ENCODE measurements at regions not wholly inside any gene's neighbourhood (a gene's known extent, or its start where the extent isn't known, plus 50 kb on each side); places are given as distances from the start of the nearest gene placed in this dataset.

DNA sequence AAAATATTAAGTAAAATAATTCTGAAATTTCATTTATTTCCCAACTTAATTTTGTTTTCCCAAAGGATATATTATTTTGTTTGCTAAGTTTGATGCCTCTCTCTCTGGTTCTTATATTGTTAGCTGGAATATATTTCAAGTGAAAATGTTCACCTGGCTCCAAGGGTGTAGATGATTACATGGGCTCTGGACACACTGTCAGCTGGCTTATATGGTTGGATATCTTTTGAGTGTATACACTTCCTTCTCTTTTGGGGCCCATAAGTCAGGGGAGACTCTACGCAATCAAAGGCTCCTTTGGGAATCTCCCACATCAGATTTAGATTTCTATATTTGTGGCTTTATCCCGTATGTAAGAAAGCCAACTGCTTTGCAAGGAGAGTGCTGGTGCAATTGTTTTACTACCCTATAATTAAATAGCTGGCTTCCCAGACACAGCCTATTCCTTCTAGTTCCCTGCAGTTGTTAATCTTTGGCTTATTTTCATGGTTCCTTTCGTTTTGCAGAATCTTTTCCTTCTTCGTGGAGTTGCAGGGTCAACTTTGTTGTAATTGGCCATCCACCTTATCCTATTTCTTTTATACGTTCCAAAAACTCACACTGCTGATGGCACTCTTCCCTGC is 225.7 kb downstream of the DPH6 start:
- no peak for DNase-seq
- no peaks in the 10 kb centered on the region for H3K27me3 ChIP-seq
- H3K36me3 ChIP-seq = no peaks in the 10 kb centered on the region
- TF ChIP-seq POLR2A (IDR thresholded peaks at IDR 0.05) = no peak
- TF ChIP-seq, protein P1, sequence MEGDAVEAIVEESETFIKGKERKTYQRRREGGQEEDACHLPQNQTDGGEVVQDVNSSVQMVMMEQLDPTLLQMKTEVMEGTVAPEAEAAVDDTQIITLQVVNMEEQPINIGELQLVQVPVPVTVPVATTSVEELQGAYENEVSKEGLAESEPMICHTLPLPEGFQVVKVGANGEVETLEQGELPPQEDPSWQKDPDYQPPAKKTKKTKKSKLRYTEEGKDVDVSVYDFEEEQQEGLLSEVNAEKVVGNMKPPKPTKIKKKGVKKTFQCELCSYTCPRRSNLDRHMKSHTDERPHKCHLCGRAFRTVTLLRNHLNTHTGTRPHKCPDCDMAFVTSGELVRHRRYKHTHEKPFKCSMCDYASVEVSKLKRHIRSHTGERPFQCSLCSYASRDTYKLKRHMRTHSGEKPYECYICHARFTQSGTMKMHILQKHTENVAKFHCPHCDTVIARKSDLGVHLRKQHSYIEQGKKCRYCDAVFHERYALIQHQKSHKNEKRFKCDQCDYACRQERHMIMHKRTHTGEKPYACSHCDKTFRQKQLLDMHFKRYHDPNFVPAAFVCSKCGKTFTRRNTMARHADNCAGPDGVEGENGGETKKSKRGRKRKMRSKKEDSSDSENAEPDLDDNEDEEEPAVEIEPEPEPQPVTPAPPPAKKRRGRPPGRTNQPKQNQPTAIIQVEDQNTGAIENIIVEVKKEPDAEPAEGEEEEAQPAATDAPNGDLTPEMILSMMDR (IDR thresholded peaks at IDR 0.05) = no peak
- no peaks in the 10 kb centered on the region for H3K9me3 ChIP-seq
- H3K4me1 ChIP-seq = no peaks in the 10 kb centered on the region
- H3K4me3 ChIP-seq = no peak overlapping the region
- intact Hi-C loops (cut with DNase I; ENCODE audit: low total_unique reads) = no loop called here
- no peak overlapping the region for H3K27ac ChIP-seq

GRCh38 chr15:35319354-35319753 is 226.6 kb downstream of the DPH6 start:
- no peaks in the 10 kb centered on the region for H3K27me3 ChIP-seq
- intact Hi-C loops (cut with DNase I; ENCODE audit: low total_unique reads) = no loop called here

GRCh38 chr15:35317217-35317616 is 228.7 kb downstream of the DPH6 start:
- no peak for TF ChIP-seq POLR2A (IDR thresholded peaks at IDR 0.05)
- TF ChIP-seq, protein P1 (IDR thresholded peaks at IDR 0.05) = no peak
- H3K9me3 ChIP-seq = no peaks in the 10 kb centered on the region
- H3K36me3 ChIP-seq = no peaks in the 10 kb centered on the region
- intact Hi-C loops (cut with DNase I; ENCODE audit: low total_unique reads) = no loop called here
- H3K4me1 ChIP-seq = no peaks in the 10 kb centered on the region
- no peak overlapping the region for H3K4me3 ChIP-seq
- H3K27ac ChIP-seq = no peak overlapping the region
- no peaks in the 10 kb centered on the region for H3K27me3 ChIP-seq
- no peak for DNase-seq

More at GRCh38 chr15:35319354-35319753, 226.6 kb downstream of the DPH6 start:
- no peak for TF ChIP-seq POLR2A (IDR thresholded peaks at IDR 0.05)
- TF ChIP-seq, protein P1 (IDR thresholded peaks at IDR 0.05) = no peak
- H3K9me3 ChIP-seq = no peaks in the 10 kb centered on the region
- H3K4me1 ChIP-seq = no peaks in the 10 kb centered on the region
- no peak for DNase-seq
- no peak overlapping the region for H3K4me3 ChIP-seq
- no peaks in the 10 kb centered on the region for H3K36me3 ChIP-seq
- no peak overlapping the region for H3K27ac ChIP-seq

- intact Hi-C loops (cut with DNase I; ENCODE audit: low total_unique reads) = no loop called here
- H3K9me3 ChIP-seq = no peaks in the 10 kb centered on the region
- H3K27ac ChIP-seq = peak overlapping the region in 1 of 2 donors; percentile 59
- H3K4me1 ChIP-seq = peaks cover 0 to 19% of the 10 kb centered on the region in 2 donors
- H3K27me3 ChIP-seq = no peaks in the 10 kb centered on the region
- no peaks in the 10 kb centered on the region for H3K36me3 ChIP-seq
- TF ChIP-seq, protein P1 (IDR thresholded peaks at IDR 0.05) = no peak
- no peak for TF ChIP-seq POLR2A (IDR thresholded peaks at IDR 0.05)
- DNase-seq = peak in 1 of 2 donors; percentile 31
- no peak overlapping the region for H3K4me3 ChIP-seq
Measured at GRCh38 chr15:35312344-35312743, 227.2 kb upstream of the NANOGP8 start.

- H3K27ac ChIP-seq = peak overlapping the region in 1 of 2 donors; percentile 59
- TF ChIP-seq POLR2A (IDR thresholded peaks at IDR 0.05) = no peak
- TF ChIP-seq, protein P1 (IDR thresholded peaks at IDR 0.05) = no peak
- no peak overlapping the region for H3K4me3 ChIP-seq
- peaks cover 0 to 19% of the 10 kb centered on the region in 2 donors for H3K4me1 ChIP-seq
- H3K36me3 ChIP-seq = no peaks in the 10 kb centered on the region
- intact Hi-C loops (cut with DNase I; ENCODE audit: low total_unique reads) = no loop called here
- no peaks in the 10 kb centered on the region for H3K27me3 ChIP-seq
- DNase-seq = no peak
- no peaks in the 10 kb centered on the region for H3K9me3 ChIP-seq
Measured at GRCh38 chr15:35311615-35312014, 226.5 kb upstream of the NANOGP8 start.
